Loucy (cell line): ENCODE measurements at regions not wholly inside any gene's neighbourhood (a gene's known extent, or its start where the extent isn't known, plus 50 kb on each side); places are given as distances from the start of the nearest gene placed in this dataset.

Experiments used
- H2AFZ ChIP-seq: fragments of 200-600 bp; sonication (generic); 2 replicates; pipeline ENCODE4 v1.6.0; 2016; ENCODE audit warnings: antibody characterized with exemption, mild to moderate bottlenecking, low read length, moderate library complexity
- H3F3A ChIP-seq: fragments of 200-600 bp; 2 replicates; pipeline ENCODE4 v1.6.0; 2016; ENCODE audit warnings: antibody characterized with exemption, low read depth, mild to moderate bottlenecking
- H3K27me3 ChIP-seq: fragments of 200-600 bp; sonication (generic); 2 replicates; pipeline ENCODE4 v1.6.1; 2014; ENCODE audit warnings: low read length, mild to moderate bottlenecking; ENCODE audit not compliant: insufficient read depth, poor library complexity, severe bottlenecking
- H3K36me3 ChIP-seq: fragments of 200-600 bp; sonication (generic); 2 replicates; pipeline ENCODE4 v1.6.1; 2016; ENCODE audit warnings: low read length; ENCODE audit not compliant: insufficient read depth
- H3K4me1 ChIP-seq: fragments of 200-600 bp; sonication (generic); 2 replicates; pipeline ENCODE4 v1.5.1; 2014; ENCODE audit warnings: low read length, mild to moderate bottlenecking; ENCODE audit not compliant: insufficient read depth, poor library complexity, severe bottlenecking
- H3K4me2 ChIP-seq: fragments of 200-600 bp; sonication (generic); 2 replicates; pipeline ENCODE4 v1.6.0; 2014; ENCODE audit warnings: antibody characterized with exemption, low read length, low read depth, mild to moderate bottlenecking; ENCODE audit not compliant: poor library complexity, severe bottlenecking
- H3K4me3 ChIP-seq: fragments of 200-600 bp; sonication (generic); 2 replicates; pipeline ENCODE4 v1.5.1; 2014; ENCODE audit warnings: low read length, mild to moderate bottlenecking, mixed read lengths; ENCODE audit not compliant: poor library complexity, severe bottlenecking
- H3K79me2 ChIP-seq: fragments of 200-600 bp; sonication (generic); 2 replicates; pipeline ENCODE4 v1.6.1; 2014; ENCODE audit warnings: low read length; ENCODE audit not compliant: insufficient read depth
- H3K9ac ChIP-seq: fragments of 200-600 bp; sonication (generic); 2 replicates; pipeline ENCODE4 v1.6.0; 2014; ENCODE audit warnings: mild to moderate bottlenecking, low read depth, low read length, moderate library complexity; ENCODE audit not compliant: poor library complexity, severe bottlenecking
- H3K9me2 ChIP-seq: fragments of 200-600 bp; sonication (generic); replicated peaks from 2 replicates; pipeline ENCODE4 v1.6.1; 2016; ENCODE audit warnings: low read depth, low read length, mixed read lengths
- H3K9me3 ChIP-seq: fragments of 200-600 bp; sonication (generic); 2 replicates; pipeline ENCODE4 v1.6.1; 2014; ENCODE audit warnings: mild to moderate bottlenecking, antibody characterized with exemption, low read length, low read depth; ENCODE audit not compliant: insufficient read depth
- H4K20me1 ChIP-seq: fragments of 200-600 bp; sonication (generic); 2 replicates; pipeline ENCODE4 v1.6.0; 2014; ENCODE audit warnings: antibody characterized with exemption, low read length, mild to moderate bottlenecking; ENCODE audit not compliant: insufficient read depth, poor library complexity, severe bottlenecking
- CTCF ChIP-seq: fragments of 200-600 bp; sonication (generic); conservative IDR thresholded peaks from 2 replicates; pipeline ENCODE4 v1.5.1; 2014; ENCODE audit warnings: mild to moderate bottlenecking, antibody characterized with exemption, low read length
- EZH2phosphoT487 ChIP-seq: fragments of 200-600 bp; IDR thresholded peaks from 2 replicates; pipeline ENCODE4 v1.6.1; 2018; ENCODE audit warnings: antibody characterized with exemption, mild to moderate bottlenecking, moderate library complexity, borderline replicate concordance

GRCh38 chr20:4581838-4582237 lies 104.4 kb upstream of the PRNP start:
- no peaks in the 10 kb centered on the region for H3F3A ChIP-seq
- no peak overlapping the region for H3K4me3 ChIP-seq
- no peaks in the 10 kb centered on the region for H3K79me2 ChIP-seq
- H3K36me3 ChIP-seq: no peaks in the 10 kb centered on the region
- no peak overlapping the region for H3K9ac ChIP-seq
- no peak overlapping the region for H3K4me2 ChIP-seq
- H3K4me1 ChIP-seq: no peaks in the 10 kb centered on the region
- H2AFZ ChIP-seq: no peak overlapping the region
- no peak for TF ChIP-seq CTCF
- H4K20me1 ChIP-seq: no peaks in the 10 kb centered on the region
- no peaks in the 10 kb centered on the region for H3K9me2 ChIP-seq
- no peaks in the 10 kb centered on the region for H3K9me3 ChIP-seq
- no peaks in the 10 kb centered on the region for H3K27me3 ChIP-seq

- no peak overlapping the region for H3K9ac ChIP-seq
- H3K36me3 ChIP-seq: no peaks in the 10 kb centered on the region
- no peaks in the 10 kb centered on the region for H3K27me3 ChIP-seq
- no peak overlapping the region for H3K4me2 ChIP-seq
- H3F3A ChIP-seq: no peaks in the 10 kb centered on the region
- no peaks in the 10 kb centered on the region for H3K9me3 ChIP-seq
- no peaks in the 10 kb centered on the region for H3K79me2 ChIP-seq
- H4K20me1 ChIP-seq: no peaks in the 10 kb centered on the region
- no peak overlapping the region for H3K4me3 ChIP-seq
- no peaks in the 10 kb centered on the region for H3K4me1 ChIP-seq
- no peak for TF ChIP-seq CTCF
- TF ChIP-seq EZH2phosphoT487: no peak
- H3K9me2 ChIP-seq: no peaks in the 10 kb centered on the region
- no peak overlapping the region for H2AFZ ChIP-seq
These were observed 107.9 kb upstream of the PRNP start for GRCh38 chr20:4578375-4578774.

- Histone ChIP-seq H3K9me2 (no peaks in the 10 kb centered on the region), H3K79me2 (no peaks in the 10 kb centered on the region), H2AFZ (no peak overlapping the region), H3K9me3 (no peaks in the 10 kb centered on the region), H3K4me2 (no peak overlapping the region), H3K27me3 (no peaks in the 10 kb centered on the region), H3K4me3 (no peak overlapping the region), H3K9ac (no peak overlapping the region), H3K4me1 (no peaks in the 10 kb centered on the region), H3F3A (no peaks in the 10 kb centered on the region), H3K36me3 (no peaks in the 10 kb centered on the region), H4K20me1 (no peaks in the 10 kb centered on the region)
- TF ChIP-seq CTCF: no peak
These were observed 111.9 kb upstream of the PRNP start for GRCh38 chr20:4574356-4574690.
